Hepatocyte (in vitro differentiated cells): ENCODE measurements at regions not wholly inside any gene's neighbourhood (a gene's known extent, or its start where the extent isn't known, plus 50 kb on each side); places are given as distances from the start of the nearest gene placed in this dataset.

Experiments used
- DNase-seq: peaks from one replicate; pipeline ENCODE4 v3.0.0-alpha.2; 2016; ENCODE audit warnings: low spot score
- H2AFZ ChIP-seq: fragments of 200-600 bp; sonication (generic); 2 replicates; pipeline ENCODE4 v1.6.0; 2016; ENCODE audit warnings: antibody characterized with exemption, mild to moderate bottlenecking
- H3K27ac ChIP-seq: fragments of 200-600 bp; sonication (generic); 2 replicates; pipeline ENCODE4 v1.5.1; 2016; ENCODE audit warnings: mild to moderate bottlenecking
- H3K27me3 ChIP-seq: fragments of 200-600 bp; sonication (generic); 2 replicates; pipeline ENCODE4 v1.6.1; 2016
- H3K36me3 ChIP-seq: fragments of 200-600 bp; sonication (generic); replicated peaks from 2 replicates; pipeline ENCODE4 v1.5.1; 2016; ENCODE audit warnings: low read depth; ENCODE audit not compliant: insufficient read depth
- H3K4me1 ChIP-seq: fragments of 200-600 bp; sonication (generic); 2 replicates; pipeline ENCODE4 v1.5.1; 2016; ENCODE audit warnings: mild to moderate bottlenecking, moderate library complexity; ENCODE audit not compliant: insufficient read depth
- H3K4me2 ChIP-seq: fragments of 200-600 bp; sonication (generic); 2 replicates; pipeline ENCODE4 v1.6.0; 2016
- H3K4me3 ChIP-seq: fragments of 200-600 bp; sonication (generic); 2 replicates; pipeline ENCODE4 v1.5.1; 2016; ENCODE audit warnings: mild to moderate bottlenecking
- H3K79me2 ChIP-seq: fragments of 200-600 bp; sonication (generic); 2 replicates; pipeline ENCODE4 v1.6.0; 2017; ENCODE audit warnings: mild to moderate bottlenecking
- H3K9me2 ChIP-seq: fragments of 200-600 bp; sonication (generic); replicated peaks from 2 replicates; pipeline ENCODE4 v1.6.0; 2017; ENCODE audit warnings: mild to moderate bottlenecking; ENCODE audit not compliant: insufficient read depth
- H3K9me3 ChIP-seq: fragments of 200-600 bp; sonication (generic); 2 replicates; pipeline ENCODE4 v1.5.1; 2016; ENCODE audit warnings: low read depth, mild to moderate bottlenecking
- H4K20me1 ChIP-seq: fragments of 200-600 bp; sonication (generic); 2 replicates; pipeline ENCODE4 v1.6.0; 2016; ENCODE audit warnings: mild to moderate bottlenecking; ENCODE audit not compliant: insufficient read depth, poor library complexity, severe bottlenecking
- EZH2 ChIP-seq: fragments of 200-600 bp; sonication (generic); IDR thresholded peaks from 2 replicates; pipeline ENCODE4 v1.6.1; 2016; ENCODE audit warnings: antibody characterized with exemption, mild to moderate bottlenecking, borderline replicate concordance
- EZH2phosphoT487 ChIP-seq: fragments of 200-600 bp; sonication (generic); IDR thresholded peaks from one replicate; pipeline ENCODE4 v1.6.1; 2018; ENCODE audit warnings: antibody characterized with exemption, mild to moderate bottlenecking, low read depth, moderate library complexity; ENCODE audit not compliant: unreplicated experiment, severe bottlenecking
- whole genome bisulfite sequencing: methylation state at CpG from one replicate; pipeline ENCODE4 v1.1.6; 2016; ENCODE audit warnings: low lambda C conversion rate; ENCODE audit errors: missing lambda C conversion rate; 5-methylcytosine and 5-hydroxymethylcytosine counted together
- TF ChIP-seq, protein P1 (sequence below): fragments of 200-600 bp; sonication (generic); IDR thresholded peaks from 2 replicates; pipeline ENCODE4 v1.5.1; 2016; ENCODE audit warnings: antibody characterized with exemption, mild to moderate bottlenecking; ENCODE audit not compliant: poor library complexity

DNA sequence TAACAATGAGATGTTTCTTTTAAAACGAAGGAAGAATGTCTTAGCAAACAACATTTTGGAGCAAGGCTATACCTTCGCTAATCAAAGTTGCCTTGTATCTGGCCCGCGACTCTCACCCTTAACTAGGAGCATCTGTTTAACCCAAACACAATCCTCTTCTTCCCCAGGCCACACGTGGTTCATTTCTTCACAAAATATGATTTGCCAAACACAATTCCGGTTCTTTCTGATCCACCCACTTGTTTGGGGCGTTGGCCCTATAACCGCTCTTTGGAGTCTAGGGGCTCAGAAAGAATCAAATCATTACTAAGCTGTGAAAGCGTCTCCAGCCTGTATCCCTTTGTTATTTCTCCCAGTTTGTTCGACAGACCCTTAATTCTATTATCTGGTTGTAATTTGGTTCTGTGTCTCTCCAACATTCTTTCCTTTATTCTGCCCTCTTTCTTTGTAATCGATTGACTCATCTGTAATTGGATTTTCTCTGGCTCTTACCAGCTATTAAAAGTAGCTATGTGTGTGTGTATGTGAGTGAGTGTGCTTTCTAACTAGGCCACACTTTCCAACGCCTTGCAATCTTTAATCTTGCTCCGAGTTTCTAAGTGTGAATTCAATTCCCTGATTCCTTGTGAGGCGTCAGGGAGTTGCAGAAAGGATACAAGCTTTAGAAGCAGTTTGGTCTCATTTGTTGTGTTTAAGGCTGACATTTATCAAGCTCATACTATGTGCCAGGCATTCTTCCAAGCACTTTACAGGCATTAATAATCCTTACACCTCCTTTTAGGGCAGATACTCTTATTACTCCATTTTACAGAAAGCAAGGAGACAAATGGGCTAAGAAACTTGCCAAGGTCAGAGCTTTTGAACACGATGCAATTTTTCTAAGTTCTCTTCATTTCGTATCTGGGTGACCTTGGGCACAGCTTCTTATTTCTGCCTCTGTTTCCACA is 138.6 kb upstream of the CPEB2 start:
- Histone ChIP-seq H3K4me3 (no peak overlapping the region), H3K4me1 (peaks cover 3% of the 10 kb centered on the region), H3K36me3 (no peaks in the 10 kb centered on the region), H3K27ac (no peak overlapping the region), H3K9me2 (no peaks in the 10 kb centered on the region), H4K20me1 (no peaks in the 10 kb centered on the region), H3K27me3 (no peaks in the 10 kb centered on the region), H2AFZ (no peak overlapping the region), H3K4me2 (no peak overlapping the region), H3K9me3 (no peaks in the 10 kb centered on the region), H3K79me2 (no peaks in the 10 kb centered on the region)
- TF ChIP-seq EZH2 = no peak
- TF ChIP-seq, protein P1, sequence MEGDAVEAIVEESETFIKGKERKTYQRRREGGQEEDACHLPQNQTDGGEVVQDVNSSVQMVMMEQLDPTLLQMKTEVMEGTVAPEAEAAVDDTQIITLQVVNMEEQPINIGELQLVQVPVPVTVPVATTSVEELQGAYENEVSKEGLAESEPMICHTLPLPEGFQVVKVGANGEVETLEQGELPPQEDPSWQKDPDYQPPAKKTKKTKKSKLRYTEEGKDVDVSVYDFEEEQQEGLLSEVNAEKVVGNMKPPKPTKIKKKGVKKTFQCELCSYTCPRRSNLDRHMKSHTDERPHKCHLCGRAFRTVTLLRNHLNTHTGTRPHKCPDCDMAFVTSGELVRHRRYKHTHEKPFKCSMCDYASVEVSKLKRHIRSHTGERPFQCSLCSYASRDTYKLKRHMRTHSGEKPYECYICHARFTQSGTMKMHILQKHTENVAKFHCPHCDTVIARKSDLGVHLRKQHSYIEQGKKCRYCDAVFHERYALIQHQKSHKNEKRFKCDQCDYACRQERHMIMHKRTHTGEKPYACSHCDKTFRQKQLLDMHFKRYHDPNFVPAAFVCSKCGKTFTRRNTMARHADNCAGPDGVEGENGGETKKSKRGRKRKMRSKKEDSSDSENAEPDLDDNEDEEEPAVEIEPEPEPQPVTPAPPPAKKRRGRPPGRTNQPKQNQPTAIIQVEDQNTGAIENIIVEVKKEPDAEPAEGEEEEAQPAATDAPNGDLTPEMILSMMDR = no peak
- TF ChIP-seq EZH2phosphoT487 = no peak
- 89% methylated on average over 16 of the region's 16 CpGs for WGBS
- DNase-seq = no peak

DNA sequence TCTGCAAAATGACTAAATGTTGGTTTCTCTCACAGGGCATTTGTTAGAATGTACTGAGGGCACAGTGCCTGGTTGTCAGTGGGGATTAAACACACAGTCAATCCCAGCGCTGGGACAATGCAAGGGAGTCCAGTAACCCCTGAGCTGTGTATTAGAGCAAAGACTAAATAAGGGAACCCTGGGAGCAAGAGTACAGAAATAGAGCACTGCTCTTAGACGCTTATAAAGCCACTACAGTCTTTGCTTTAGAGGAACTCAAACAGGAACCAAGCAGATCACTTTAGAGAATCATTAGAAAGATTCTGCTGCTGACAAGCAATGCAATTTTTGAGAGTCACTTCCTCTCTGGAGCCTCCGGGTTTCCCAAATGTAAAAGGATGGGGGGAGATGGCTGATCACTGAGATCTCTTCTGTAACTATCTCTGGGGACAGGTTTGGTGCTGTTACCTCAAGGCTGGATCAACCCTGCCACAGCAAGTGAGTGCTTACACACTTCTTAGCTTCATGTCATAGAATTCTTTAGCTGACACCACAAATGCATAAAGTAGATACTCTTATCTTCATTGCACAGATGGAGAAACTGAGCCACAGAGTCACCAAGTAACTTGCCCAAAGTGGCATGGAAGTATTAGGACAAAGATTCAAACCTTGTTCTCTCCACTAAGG is 137.8 kb upstream of the CPEB2 start:
- Histone ChIP-seq H3K27ac (no peak overlapping the region), H3K4me2 (no peak overlapping the region)

DNA sequence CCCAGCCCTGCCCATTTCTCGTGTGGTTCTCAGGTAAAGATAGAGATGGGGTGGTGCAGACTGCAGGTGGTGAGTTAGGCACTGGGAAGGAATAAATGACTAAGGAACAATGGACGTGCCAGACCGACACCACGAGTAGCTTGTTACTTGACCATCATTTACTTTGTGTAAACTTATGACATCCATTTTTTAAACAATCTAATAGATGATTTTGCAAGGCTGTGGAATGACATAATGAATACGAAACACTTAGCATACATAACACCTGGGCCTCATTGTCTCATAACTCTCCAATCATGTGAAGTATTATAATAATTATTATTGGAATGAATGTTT is 137.3 kb upstream of the CPEB2 start:
- Histone ChIP-seq H4K20me1 (no peaks in the 10 kb centered on the region), H3K9me3 (no peaks in the 10 kb centered on the region), H3K9me2 (no peaks in the 10 kb centered on the region), H2AFZ (no peak overlapping the region), H3K27me3 (no peaks in the 10 kb centered on the region), H3K27ac (no peak overlapping the region), H3K79me2 (no peaks in the 10 kb centered on the region), H3K4me3 (no peak overlapping the region), H3K4me2 (no peak overlapping the region), H3K4me1 (peaks cover 3% of the 10 kb centered on the region), H3K36me3 (no peaks in the 10 kb centered on the region)
- DNase-seq = no peak
- WGBS = 80% methylated on average over 5 of the region's 5 CpGs
- no peak for TF ChIP-seq EZH2phosphoT487
- TF ChIP-seq, protein P1 = no peak
- TF ChIP-seq EZH2 = no peak

More for the DNA sequence above, 137.8 kb upstream of the CPEB2 start:
- Histone ChIP-seq H4K20me1 (no peaks in the 10 kb centered on the region), H3K4me3 (no peak overlapping the region), H3K27me3 (no peaks in the 10 kb centered on the region), H3K9me3 (no peaks in the 10 kb centered on the region), H3K9me2 (no peaks in the 10 kb centered on the region), H3K79me2 (no peaks in the 10 kb centered on the region), H2AFZ (no peak overlapping the region), H3K4me1 (peaks cover 3% of the 10 kb centered on the region), H3K36me3 (no peaks in the 10 kb centered on the region)
- WGBS = 76% methylated on average over 3 of the region's 3 CpGs
- TF ChIP-seq EZH2phosphoT487 (no peak), EZH2 (no peak)
- TF ChIP-seq, protein P1 = no peak
- no peak for DNase-seq
